ENCODE measurements at regions not wholly inside any gene's neighbourhood (a gene's known extent, or its start where the extent isn't known, plus 50 kb on each side); places are given as distances from the start of the nearest gene placed in this dataset.
"Not testable (repeated sequence)": the region's sequence is repeated elsewhere in the genome, so short reads cannot be mapped to it uniquely, and the experiment has no call there.

DNA sequence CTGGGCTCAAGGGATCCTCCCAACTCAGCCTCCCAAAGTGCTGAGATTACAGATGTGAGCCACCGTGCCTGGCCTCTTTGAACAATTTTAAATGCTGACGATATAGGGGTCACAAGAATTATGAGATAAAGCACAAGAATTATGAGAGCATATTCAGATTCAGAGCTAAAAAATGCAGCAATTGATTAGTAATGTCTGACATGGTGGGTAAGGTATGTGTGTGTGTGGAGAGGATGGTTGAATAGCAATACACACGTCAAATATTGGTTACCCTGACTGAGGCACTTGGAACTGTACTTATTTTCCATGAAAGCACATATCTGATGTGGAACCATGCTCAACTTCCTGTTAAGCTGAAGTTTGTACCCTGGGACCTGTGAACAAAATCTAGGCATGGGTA, 115.6 kb downstream of the EOMES start:
- peaks cover 3% of the 10 kb centered on the region for H3K4me1 ChIP-seq (ENCODE audit: control insufficient read depth, insufficient read depth, low read length)
- no peaks in the 10 kb centered on the region for H3K36me3 ChIP-seq (ENCODE audit: control insufficient read depth, insufficient read depth, low read length)
- H3K9ac ChIP-seq (ENCODE audit: low read depth, low read length) = no peak overlapping the region
- H3K4me3 ChIP-seq (ENCODE audit: low read depth, low read length) = no peak overlapping the region
- H3K9me3 ChIP-seq (ENCODE audit: control insufficient read depth, insufficient read depth, low read length) = no peaks in the 10 kb centered on the region
- no peaks in the 10 kb centered on the region for H3K27me3 ChIP-seq (ENCODE audit: control insufficient read depth, insufficient read depth, low read length)

- H3K4me1 ChIP-seq (ENCODE audit: control insufficient read depth, insufficient read depth, low read length); H3K9ac ChIP-seq (ENCODE audit: low read depth, low read length); H3K9me3 ChIP-seq (ENCODE audit: control insufficient read depth, insufficient read depth, low read length); H3K27me3 ChIP-seq (ENCODE audit: control insufficient read depth, insufficient read depth, low read length); H3K4me3 ChIP-seq (ENCODE audit: low read depth, low read length); H3K36me3 ChIP-seq (ENCODE audit: control insufficient read depth, insufficient read depth, low read length): not testable (repeated sequence)
These were observed 117.1 kb upstream of the SLC4A7 start for GRCh38 chr3:27601311-27601710.

- not testable (repeated sequence) for H3K4me1 ChIP-seq (ENCODE audit: control insufficient read depth, insufficient read depth, low read length); H3K9me3 ChIP-seq (ENCODE audit: control insufficient read depth, insufficient read depth, low read length); H3K9ac ChIP-seq (ENCODE audit: low read depth, low read length); H3K36me3 ChIP-seq (ENCODE audit: control insufficient read depth, insufficient read depth, low read length); H3K27me3 ChIP-seq (ENCODE audit: control insufficient read depth, insufficient read depth, low read length); H3K4me3 ChIP-seq (ENCODE audit: low read depth, low read length)
These were observed 115.6 kb upstream of the SLC4A7 start for GRCh38 chr3:27599741-27600140.

DNA sequence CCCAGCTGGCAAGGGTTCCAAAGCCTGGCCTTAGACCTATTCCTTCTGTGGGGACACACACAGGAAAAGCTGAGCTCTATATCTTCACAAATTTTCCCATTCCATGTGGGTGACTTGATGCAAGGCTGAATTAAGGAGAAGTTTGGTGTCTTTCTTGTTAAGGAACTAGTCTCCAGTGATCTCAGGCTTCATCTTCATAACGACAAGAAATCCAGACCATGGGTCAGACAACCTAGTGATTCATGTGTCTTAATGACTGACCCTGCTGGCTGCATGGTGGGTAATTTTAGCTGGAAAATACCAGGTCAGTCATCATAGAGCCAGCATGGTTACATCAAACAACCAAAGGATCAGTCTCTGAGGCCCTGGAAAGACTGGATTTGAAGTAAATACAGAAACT, 112.7 kb upstream of the SLC4A7 start:
- H3K9ac ChIP-seq (ENCODE audit: low read depth, low read length) = no peak overlapping the region
- no peaks in the 10 kb centered on the region for H3K36me3 ChIP-seq (ENCODE audit: control insufficient read depth, insufficient read depth, low read length)
- no peaks in the 10 kb centered on the region for H3K27me3 ChIP-seq (ENCODE audit: control insufficient read depth, insufficient read depth, low read length)
- no peak overlapping the region for H3K4me3 ChIP-seq (ENCODE audit: low read depth, low read length)
- H3K4me1 ChIP-seq (ENCODE audit: control insufficient read depth, insufficient read depth, low read length) = no peaks in the 10 kb centered on the region
- no peaks in the 10 kb centered on the region for H3K9me3 ChIP-seq (ENCODE audit: control insufficient read depth, insufficient read depth, low read length)

DNA sequence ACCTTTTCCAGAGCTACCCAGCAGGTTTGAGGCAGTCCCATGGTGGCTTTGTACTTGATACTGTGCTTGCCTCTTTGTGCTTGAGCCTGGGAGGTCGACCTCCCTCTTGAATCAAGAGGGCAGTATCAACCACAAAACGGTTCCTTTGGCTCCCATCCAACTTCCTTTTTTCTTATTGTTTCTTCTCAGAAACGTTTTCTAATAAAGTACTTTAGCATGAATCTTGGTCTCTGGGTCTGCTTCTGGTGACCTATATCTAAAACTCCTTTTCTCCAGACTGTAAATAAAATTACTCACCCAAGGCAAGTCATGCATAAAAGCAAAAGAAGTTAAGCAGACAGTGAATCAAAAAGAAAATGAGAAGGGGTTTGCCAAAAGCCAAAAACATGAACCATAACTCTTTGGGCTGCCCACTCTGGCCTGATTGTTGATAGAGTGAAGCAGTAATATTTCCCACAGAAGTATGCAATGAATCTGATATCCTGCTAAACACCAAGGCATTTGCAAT, 112.2 kb upstream of the SLC4A7 start:
- Histone ChIP-seq H3K36me3 (ENCODE audit: control insufficient read depth, insufficient read depth, low read length) (no peaks in the 10 kb centered on the region), H3K4me1 (ENCODE audit: control insufficient read depth, insufficient read depth, low read length) (peaks cover 4% of the 10 kb centered on the region), H3K9ac (ENCODE audit: low read depth, low read length) (no peak overlapping the region), H3K9me3 (ENCODE audit: control insufficient read depth, insufficient read depth, low read length) (no peaks in the 10 kb centered on the region), H3K4me3 (ENCODE audit: low read depth, low read length) (no peak overlapping the region), H3K27me3 (ENCODE audit: control insufficient read depth, insufficient read depth, low read length) (no peaks in the 10 kb centered on the region)

DNA sequence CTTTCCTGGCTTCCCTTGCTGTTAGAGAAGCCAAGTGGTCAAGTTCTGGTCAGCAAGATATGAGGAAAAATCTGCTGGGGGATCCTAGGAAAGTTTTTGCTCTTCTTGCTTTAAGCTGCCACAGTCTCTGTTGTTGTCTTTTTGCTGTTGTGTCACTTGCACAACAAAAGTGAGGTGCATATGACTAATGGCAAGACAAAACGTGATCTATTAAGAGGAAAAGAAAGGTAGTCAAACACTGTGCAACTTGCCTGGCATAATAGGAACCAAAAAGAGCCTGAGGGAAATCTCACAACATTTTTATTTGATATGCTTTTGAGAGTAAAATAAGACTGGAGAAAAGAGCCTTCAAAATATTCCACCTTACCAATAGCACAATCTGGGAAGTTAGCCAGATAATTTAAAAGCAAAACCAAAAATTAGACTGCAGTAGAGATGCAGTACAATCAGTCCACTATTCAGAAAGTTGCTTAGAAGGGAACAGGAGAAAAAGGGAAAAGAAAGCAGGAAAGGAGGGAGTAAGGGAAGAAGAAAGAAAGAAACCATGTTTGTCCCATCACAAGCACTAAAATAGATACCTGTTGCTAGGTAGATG, 110.0 kb upstream of the SLC4A7 start:
- Histone ChIP-seq H3K36me3 (ENCODE audit: control insufficient read depth, insufficient read depth, low read length) (no peaks in the 10 kb centered on the region), H3K4me1 (ENCODE audit: control insufficient read depth, insufficient read depth, low read length) (peaks cover 19% of the 10 kb centered on the region), H3K4me3 (ENCODE audit: low read depth, low read length) (no peak overlapping the region), H3K9me3 (ENCODE audit: control insufficient read depth, insufficient read depth, low read length) (no peaks in the 10 kb centered on the region), H3K9ac (ENCODE audit: low read depth, low read length) (no peak overlapping the region), H3K27me3 (ENCODE audit: control insufficient read depth, insufficient read depth, low read length) (no peaks in the 10 kb centered on the region)

DNA sequence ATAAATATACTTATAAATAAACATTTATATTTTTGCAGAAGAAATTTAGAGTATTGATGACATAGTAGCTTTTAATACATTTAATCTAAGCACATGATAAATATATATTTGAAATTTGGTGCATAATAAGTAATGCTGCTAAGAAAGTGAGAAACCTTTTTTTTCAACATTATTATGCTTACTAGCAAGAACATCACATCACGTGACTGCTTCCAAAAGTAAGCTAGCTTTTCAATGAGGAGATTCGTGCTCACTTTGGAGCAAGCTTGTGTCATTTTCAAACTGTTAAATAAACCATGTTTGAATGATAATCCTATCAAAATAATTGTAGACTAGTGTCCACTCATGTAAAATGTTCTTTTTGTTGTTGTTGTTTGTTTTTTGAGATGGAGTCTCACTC, 109.0 kb upstream of the SLC4A7 start:
- Histone ChIP-seq H3K9me3 (ENCODE audit: control insufficient read depth, insufficient read depth, low read length) (no peaks in the 10 kb centered on the region), H3K4me1 (ENCODE audit: control insufficient read depth, insufficient read depth, low read length) (peaks cover 19% of the 10 kb centered on the region), H3K4me3 (ENCODE audit: low read depth, low read length) (no peak overlapping the region)

GRCh38 chr3:27591312-27592210, 107.4 kb upstream of the SLC4A7 start:
- no peaks in the 10 kb centered on the region for H3K9me3 ChIP-seq (ENCODE audit: control insufficient read depth, insufficient read depth, low read length)
- H3K4me1 ChIP-seq (ENCODE audit: control insufficient read depth, insufficient read depth, low read length) = peaks cover 19% of the 10 kb centered on the region
- H3K4me3 ChIP-seq (ENCODE audit: low read depth, low read length) = no peak overlapping the region
- H3K27me3 ChIP-seq (ENCODE audit: control insufficient read depth, insufficient read depth, low read length) = no peaks in the 10 kb centered on the region
- H3K36me3 ChIP-seq (ENCODE audit: control insufficient read depth, insufficient read depth, low read length) = no peaks in the 10 kb centered on the region
- peak overlapping the region; percentile 1 for H3K9ac ChIP-seq (ENCODE audit: low read depth, low read length)

More for the DNA sequence above, 109.0 kb upstream of the SLC4A7 start:
- Histone ChIP-seq H3K27me3 (ENCODE audit: control insufficient read depth, insufficient read depth, low read length) (no peaks in the 10 kb centered on the region), H3K9ac (ENCODE audit: low read depth, low read length) (no peak overlapping the region), H3K36me3 (ENCODE audit: control insufficient read depth, insufficient read depth, low read length) (no peaks in the 10 kb centered on the region)

DNA sequence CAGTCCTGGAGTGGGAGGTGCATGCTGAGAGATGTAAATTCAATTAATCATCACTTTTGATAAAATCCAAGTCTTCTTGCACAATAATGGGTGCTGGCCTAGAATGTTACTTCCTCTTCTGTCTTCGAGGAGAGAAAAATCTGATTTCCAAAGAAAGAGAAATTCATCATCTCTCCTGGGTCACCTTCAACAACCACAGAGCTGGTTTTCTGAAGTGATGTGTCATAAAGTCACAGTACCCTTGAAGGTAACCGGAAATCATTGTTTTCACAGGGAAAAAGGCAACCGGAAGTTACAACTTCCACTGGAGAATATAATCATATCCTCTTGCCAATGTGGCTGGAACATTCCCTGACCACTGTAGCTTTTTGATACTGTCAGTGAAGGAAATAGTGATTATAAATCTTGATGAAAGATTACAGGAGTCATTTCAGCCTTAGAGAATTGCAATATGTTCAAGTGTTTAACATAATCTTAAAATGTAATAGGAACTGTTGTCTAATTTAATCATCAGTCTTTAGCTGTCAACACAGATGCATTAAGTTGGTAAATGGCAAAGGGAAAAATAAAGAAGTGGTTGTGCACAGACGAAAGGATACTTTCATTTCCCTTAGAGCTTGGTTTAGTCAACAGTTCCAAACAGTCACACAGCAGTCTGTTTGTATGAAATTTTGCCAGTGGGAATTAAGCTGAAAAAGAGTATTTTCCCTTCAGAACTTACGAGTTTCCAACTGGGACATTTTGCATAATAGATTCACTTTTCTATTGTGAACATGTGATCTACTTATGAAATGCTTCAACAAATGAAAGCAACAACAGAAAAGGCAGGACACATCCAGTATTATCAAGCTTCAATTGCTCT, 106.5 kb upstream of the SLC4A7 start:
- peaks cover 19% of the 10 kb centered on the region for H3K4me1 ChIP-seq (ENCODE audit: control insufficient read depth, insufficient read depth, low read length)
- H3K27me3 ChIP-seq (ENCODE audit: control insufficient read depth, insufficient read depth, low read length) = no peaks in the 10 kb centered on the region
- no peaks in the 10 kb centered on the region for H3K36me3 ChIP-seq (ENCODE audit: control insufficient read depth, insufficient read depth, low read length)
- H3K9ac ChIP-seq (ENCODE audit: low read depth, low read length) = no peak overlapping the region
- no peak overlapping the region for H3K4me3 ChIP-seq (ENCODE audit: low read depth, low read length)
- no peaks in the 10 kb centered on the region for H3K9me3 ChIP-seq (ENCODE audit: control insufficient read depth, insufficient read depth, low read length)

DNA sequence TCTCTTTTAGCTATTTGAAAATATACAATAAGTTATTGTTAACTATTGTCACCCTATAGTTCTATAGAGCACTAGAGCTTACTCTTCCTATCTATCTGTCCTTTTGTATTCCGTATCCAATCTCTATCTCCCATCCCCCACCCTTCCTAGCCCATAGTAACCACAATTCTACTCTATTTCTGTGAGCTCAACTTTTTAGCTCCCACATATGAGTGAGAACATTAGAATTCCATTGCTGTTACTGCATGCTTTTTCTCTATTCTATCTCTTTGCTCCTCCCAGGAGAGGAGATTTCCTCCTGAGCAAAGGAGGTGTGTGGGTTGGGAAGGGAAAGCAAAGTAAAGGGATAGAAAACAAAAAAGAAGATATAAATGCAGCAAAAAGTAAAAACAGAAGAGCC, 105.6 kb upstream of the SLC4A7 start:
- no peak overlapping the region for H3K4me3 ChIP-seq (ENCODE audit: low read depth, low read length)
- H3K4me1 ChIP-seq (ENCODE audit: control insufficient read depth, insufficient read depth, low read length) = peaks cover 19% of the 10 kb centered on the region
- no peaks in the 10 kb centered on the region for H3K27me3 ChIP-seq (ENCODE audit: control insufficient read depth, insufficient read depth, low read length)
- no peak overlapping the region for H3K9ac ChIP-seq (ENCODE audit: low read depth, low read length)
- H3K9me3 ChIP-seq (ENCODE audit: control insufficient read depth, insufficient read depth, low read length) = no peaks in the 10 kb centered on the region
- no peaks in the 10 kb centered on the region for H3K36me3 ChIP-seq (ENCODE audit: control insufficient read depth, insufficient read depth, low read length)

DNA sequence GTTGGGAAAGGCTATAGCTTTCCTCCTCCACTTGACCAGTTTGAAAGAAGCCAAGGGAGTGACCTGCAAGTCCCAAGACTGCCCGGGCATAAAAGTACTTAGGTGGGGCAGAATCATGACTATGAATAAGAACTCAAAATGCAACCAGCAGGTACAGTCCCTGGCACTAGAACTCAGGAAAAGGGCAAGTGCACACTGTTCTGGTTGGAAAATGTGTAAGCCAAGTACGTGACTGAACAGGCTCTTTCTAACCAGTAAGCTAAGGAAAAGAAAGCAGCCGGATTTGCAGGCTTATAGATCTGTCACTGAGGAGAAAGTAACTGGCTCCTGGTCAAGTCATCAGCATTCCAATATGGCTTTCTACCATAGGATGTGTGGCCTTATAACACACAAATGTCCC, 101.2 kb upstream of the SLC4A7 start:
- H3K36me3 ChIP-seq (ENCODE audit: control insufficient read depth, insufficient read depth, low read length) = no peaks in the 10 kb centered on the region
- H3K4me1 ChIP-seq (ENCODE audit: control insufficient read depth, insufficient read depth, low read length) = peaks cover 8% of the 10 kb centered on the region
- H3K9me3 ChIP-seq (ENCODE audit: control insufficient read depth, insufficient read depth, low read length) = no peaks in the 10 kb centered on the region
- no peak overlapping the region for H3K4me3 ChIP-seq (ENCODE audit: low read depth, low read length)
- no peaks in the 10 kb centered on the region for H3K27me3 ChIP-seq (ENCODE audit: control insufficient read depth, insufficient read depth, low read length)
- no peak overlapping the region for H3K9ac ChIP-seq (ENCODE audit: low read depth, low read length)
